SJCRH30 (cell line): ENCODE measurements at regions not wholly inside any gene's neighbourhood (a gene's known extent, or its start where the extent isn't known, plus 50 kb on each side); places are given as distances from the start of the nearest gene placed in this dataset.
"Not testable (repeated sequence)": the region's sequence is repeated elsewhere in the genome, so short reads cannot be mapped to it uniquely, and the experiment has no call there.

Experiments used
- DNase-seq, 2 experiments: peaks; one replicate each; pipeline ENCODE4 v3.0.0-alpha.2; 2015 to 2020
- H3K27ac ChIP-seq: fragments of 250-450 bp; sonication (Bioruptor Pico); 2 replicates; pipeline ENCODE4 v1.5.1; 2020; ENCODE audit warnings: mild to moderate bottlenecking, moderate library complexity
- H3K27me3 ChIP-seq: fragments of 250-450 bp; sonication (Bioruptor Pico); 2 replicates; pipeline ENCODE4 v1.5.1; 2020; ENCODE audit warnings: mild to moderate bottlenecking, moderate library complexity
- H3K36me3 ChIP-seq: fragments of 250-450 bp; sonication (Bioruptor Pico); 2 replicates; pipeline ENCODE4 v1.5.1; 2020; ENCODE audit warnings: mild to moderate bottlenecking, moderate library complexity
- H3K4me1 ChIP-seq: fragments of 250-450 bp; sonication (Bioruptor Pico); 2 replicates; pipeline ENCODE4 v1.5.1; 2020; ENCODE audit warnings: mild to moderate bottlenecking, moderate library complexity
- H3K4me3 ChIP-seq: fragments of 250-450 bp; sonication (Bioruptor Pico); 2 replicates; pipeline ENCODE4 v1.5.1; 2020; ENCODE audit warnings: mild to moderate bottlenecking, moderate library complexity
- H3K9me3 ChIP-seq: fragments of 250-450 bp; sonication (Bioruptor Pico); replicated peaks from 2 replicates; pipeline ENCODE4 v1.5.1; 2020; ENCODE audit warnings: mild to moderate bottlenecking, moderate library complexity

- Histone ChIP-seq H3K4me1 (no peaks in the 10 kb centered on the region), H3K27ac (no peak overlapping the region), H3K27me3 (no peaks in the 10 kb centered on the region), H3K36me3 (no peaks in the 10 kb centered on the region), H3K4me3 (no peak overlapping the region), H3K9me3 (no peaks in the 10 kb centered on the region)
- no peak for DNase-seq
These were observed 1973.8 kb downstream of the MRPL39 start for GRCh38 chr21:23633447-23633940.

GRCh38 chr21:23624281-23624680 lies 1983.0 kb downstream of the MRPL39 start:
- no peaks in the 10 kb centered on the region for H3K36me3 ChIP-seq
- H3K27me3 ChIP-seq, result no peaks in the 10 kb centered on the region
- no peaks in the 10 kb centered on the region for H3K4me1 ChIP-seq
- H3K27ac ChIP-seq, result no peak overlapping the region
- no peak for DNase-seq
- no peak overlapping the region for H3K4me3 ChIP-seq
- no peaks in the 10 kb centered on the region for H3K9me3 ChIP-seq

- Histone ChIP-seq H3K27me3 (no peaks in the 10 kb centered on the region), H3K9me3 (no peaks in the 10 kb centered on the region), H3K36me3 (no peaks in the 10 kb centered on the region), H3K27ac (no peak overlapping the region), H3K4me3 (no peak overlapping the region), H3K4me1 (no peaks in the 10 kb centered on the region)
- DNase-seq, result no peak
These were observed 1994.3 kb downstream of the MRPL39 start for GRCh38 chr21:23613014-23613413.

GRCh38 chr21:23612210-23612609 lies 1995.1 kb downstream of the MRPL39 start:
- Histone ChIP-seq H3K4me1 (no peaks in the 10 kb centered on the region), H3K36me3 (no peaks in the 10 kb centered on the region), H3K4me3 (no peak overlapping the region), H3K27me3 (no peaks in the 10 kb centered on the region), H3K9me3 (no peaks in the 10 kb centered on the region), H3K27ac (no peak overlapping the region)
- no peak for DNase-seq

GRCh38 chr21:23607782-23608431 lies 1999.4 kb downstream of the MRPL39 start:
- H3K4me1 ChIP-seq, result no peaks in the 10 kb centered on the region
- no peaks in the 10 kb centered on the region for H3K27me3 ChIP-seq
- H3K4me3 ChIP-seq, result no peak overlapping the region
- H3K9me3 ChIP-seq, result no peaks in the 10 kb centered on the region
- no peak overlapping the region for H3K27ac ChIP-seq
- no peak for DNase-seq
- no peaks in the 10 kb centered on the region for H3K36me3 ChIP-seq

GRCh38 chr21:23601549-23601948 lies 2005.7 kb downstream of the MRPL39 start:
- Histone ChIP-seq H3K9me3 (no peaks in the 10 kb centered on the region), H3K4me1 (no peaks in the 10 kb centered on the region), H3K4me3 (no peak overlapping the region), H3K27ac (no peak overlapping the region), H3K27me3 (no peaks in the 10 kb centered on the region), H3K36me3 (no peaks in the 10 kb centered on the region)
- DNase-seq, result no peak

GRCh38 chr21:23593582-23593981 lies 2013.7 kb downstream of the MRPL39 start:
- H3K4me1 ChIP-seq, result no peaks in the 10 kb centered on the region
- no peak for DNase-seq
- no peaks in the 10 kb centered on the region for H3K36me3 ChIP-seq
- no peak overlapping the region for H3K4me3 ChIP-seq
- peaks cover 4% of the 10 kb centered on the region; the same call in 1 of the 2 replicates for H3K27me3 ChIP-seq
- no peak overlapping the region for H3K27ac ChIP-seq
- no peaks in the 10 kb centered on the region for H3K9me3 ChIP-seq

- H3K4me1 ChIP-seq, result no peaks in the 10 kb centered on the region
- H3K27ac ChIP-seq, result no peak overlapping the region
- H3K27me3 ChIP-seq, result peaks cover 4% of the 10 kb centered on the region; the same call in 1 of the 2 replicates
- H3K9me3 ChIP-seq, result no peaks in the 10 kb centered on the region
- H3K36me3 ChIP-seq, result no peaks in the 10 kb centered on the region
- no peak overlapping the region for H3K4me3 ChIP-seq
- no peak for DNase-seq
These were observed 2021.9 kb downstream of the MRPL39 start for GRCh38 chr21:23585419-23585818.

GRCh38 chr21:23579573-23579972 lies 2027.7 kb downstream of the MRPL39 start:
- H3K4me3 ChIP-seq, result no peak overlapping the region
- no peaks in the 10 kb centered on the region for H3K9me3 ChIP-seq
- DNase-seq, result no peak
- H3K4me1 ChIP-seq, result no peaks in the 10 kb centered on the region
- H3K27ac ChIP-seq, result no peak overlapping the region
- H3K27me3 ChIP-seq, result no peaks in the 10 kb centered on the region
- no peaks in the 10 kb centered on the region for H3K36me3 ChIP-seq

- Histone ChIP-seq H3K4me1 (no peaks in the 10 kb centered on the region), H3K9me3 (no peaks in the 10 kb centered on the region), H3K36me3 (no peaks in the 10 kb centered on the region), H3K27me3 (no peaks in the 10 kb centered on the region), H3K4me3 (no peak overlapping the region), H3K27ac (no peak overlapping the region)
- no peak for DNase-seq
These were observed 2029.3 kb downstream of the MRPL39 start for GRCh38 chr21:23578027-23578426.

- Histone ChIP-seq H3K27ac (no peak overlapping the region), H3K36me3 (no peaks in the 10 kb centered on the region), H3K27me3 (no peaks in the 10 kb centered on the region), H3K9me3 (no peaks in the 10 kb centered on the region), H3K4me1 (no peaks in the 10 kb centered on the region), H3K4me3 (no peak overlapping the region)
- no peak for DNase-seq
These were observed 2032.3 kb downstream of the MRPL39 start for GRCh38 chr21:23574932-23575331.

GRCh38 chr21:23548924-23549323 lies 2058.4 kb downstream of the MRPL39 start:
- DNase-seq, H3K4me1 ChIP-seq, H3K9me3 ChIP-seq, H3K36me3 ChIP-seq, H3K27ac ChIP-seq, H3K27me3 ChIP-seq, H3K4me3 ChIP-seq: not testable (repeated sequence)

GRCh38 chr21:23543333-23543732 lies 2063.9 kb downstream of the MRPL39 start:
- Histone ChIP-seq H3K4me1 (no peaks in the 10 kb centered on the region), H3K27me3 (no peaks in the 10 kb centered on the region), H3K4me3 (no peak overlapping the region), H3K27ac (no peak overlapping the region), H3K36me3 (no peaks in the 10 kb centered on the region), H3K9me3 (no peaks in the 10 kb centered on the region)
- DNase-seq, result no peak

GRCh38 chr21:23542097-23542496 lies 2065.2 kb downstream of the MRPL39 start:
- DNase-seq, result no peak
- H3K4me1 ChIP-seq, result no peaks in the 10 kb centered on the region
- no peaks in the 10 kb centered on the region for H3K36me3 ChIP-seq
- H3K9me3 ChIP-seq, result no peaks in the 10 kb centered on the region
- H3K27me3 ChIP-seq, result no peaks in the 10 kb centered on the region
- H3K27ac ChIP-seq, result no peak overlapping the region
- H3K4me3 ChIP-seq, result no peak overlapping the region

- H3K4me3 ChIP-seq, result no peak overlapping the region
- DNase-seq, result no peak
These were observed 2065.7 kb downstream of the MRPL39 start for GRCh38 chr21:23541571-23541970.

GRCh38 chr21:23534850-23535249 lies 2072.4 kb downstream of the MRPL39 start:
- no peak overlapping the region for H3K4me3 ChIP-seq
- H3K9me3 ChIP-seq, result no peaks in the 10 kb centered on the region
- H3K36me3 ChIP-seq, result no peaks in the 10 kb centered on the region
- H3K4me1 ChIP-seq, result no peaks in the 10 kb centered on the region
- no peak overlapping the region for H3K27ac ChIP-seq
- no peak for DNase-seq
- no peaks in the 10 kb centered on the region for H3K27me3 ChIP-seq

More at GRCh38 chr21:23541571-23541970, 2065.7 kb downstream of the MRPL39 start:
- Histone ChIP-seq H3K27ac (no peak overlapping the region), H3K9me3 (no peaks in the 10 kb centered on the region), H3K36me3 (no peaks in the 10 kb centered on the region), H3K4me1 (no peaks in the 10 kb centered on the region), H3K27me3 (no peaks in the 10 kb centered on the region)
